AG10803 (cell line): ENCODE measurements at regions not wholly inside any gene's neighbourhood (a gene's known extent, or its start where the extent isn't known, plus 50 kb on each side); places are given as distances from the start of the nearest gene placed in this dataset.

Experiments used
- DNase-seq: peaks from one replicate; pipeline ENCODE4 v3.0.0; 2010; ENCODE audit warnings: low read depth
- H3K4me3 ChIP-seq: 2 replicates; pipeline ENCODE4 v1.5.1; 2011; ENCODE audit warnings: mild to moderate bottlenecking, low read length, control low read depth
- TF ChIP-seq, protein P1 (sequence below): conservative IDR thresholded peaks from 2 replicates; pipeline ENCODE4 v1.5.1; 2011; ENCODE audit warnings: mild to moderate bottlenecking, low read length, control low read depth, inconsistent platforms

DNA sequence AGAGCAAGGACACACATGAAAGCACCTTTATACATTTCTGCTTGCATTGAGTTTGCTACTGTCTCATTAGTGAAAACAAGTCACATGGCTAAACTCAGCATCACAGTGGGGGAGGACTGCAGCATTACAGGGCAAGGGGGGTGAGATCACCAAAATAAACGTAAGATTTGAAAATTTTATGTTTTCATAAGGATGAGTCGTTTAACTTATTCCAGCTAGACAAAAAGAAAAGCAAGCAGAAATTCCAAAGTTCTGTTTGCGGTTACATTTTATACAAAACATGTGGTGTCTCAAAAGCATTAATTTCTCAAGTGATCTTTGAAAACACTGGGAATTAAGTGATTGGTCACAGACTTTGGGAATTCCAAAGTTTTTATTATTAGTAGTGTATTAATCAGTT, 261.4 kb upstream of the RXFP2 start:
- peak; percentile 79 for DNase-seq
- TF ChIP-seq, protein P1, sequence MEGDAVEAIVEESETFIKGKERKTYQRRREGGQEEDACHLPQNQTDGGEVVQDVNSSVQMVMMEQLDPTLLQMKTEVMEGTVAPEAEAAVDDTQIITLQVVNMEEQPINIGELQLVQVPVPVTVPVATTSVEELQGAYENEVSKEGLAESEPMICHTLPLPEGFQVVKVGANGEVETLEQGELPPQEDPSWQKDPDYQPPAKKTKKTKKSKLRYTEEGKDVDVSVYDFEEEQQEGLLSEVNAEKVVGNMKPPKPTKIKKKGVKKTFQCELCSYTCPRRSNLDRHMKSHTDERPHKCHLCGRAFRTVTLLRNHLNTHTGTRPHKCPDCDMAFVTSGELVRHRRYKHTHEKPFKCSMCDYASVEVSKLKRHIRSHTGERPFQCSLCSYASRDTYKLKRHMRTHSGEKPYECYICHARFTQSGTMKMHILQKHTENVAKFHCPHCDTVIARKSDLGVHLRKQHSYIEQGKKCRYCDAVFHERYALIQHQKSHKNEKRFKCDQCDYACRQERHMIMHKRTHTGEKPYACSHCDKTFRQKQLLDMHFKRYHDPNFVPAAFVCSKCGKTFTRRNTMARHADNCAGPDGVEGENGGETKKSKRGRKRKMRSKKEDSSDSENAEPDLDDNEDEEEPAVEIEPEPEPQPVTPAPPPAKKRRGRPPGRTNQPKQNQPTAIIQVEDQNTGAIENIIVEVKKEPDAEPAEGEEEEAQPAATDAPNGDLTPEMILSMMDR, result no peak
- H3K4me3 ChIP-seq, result no peak overlapping the region

DNA sequence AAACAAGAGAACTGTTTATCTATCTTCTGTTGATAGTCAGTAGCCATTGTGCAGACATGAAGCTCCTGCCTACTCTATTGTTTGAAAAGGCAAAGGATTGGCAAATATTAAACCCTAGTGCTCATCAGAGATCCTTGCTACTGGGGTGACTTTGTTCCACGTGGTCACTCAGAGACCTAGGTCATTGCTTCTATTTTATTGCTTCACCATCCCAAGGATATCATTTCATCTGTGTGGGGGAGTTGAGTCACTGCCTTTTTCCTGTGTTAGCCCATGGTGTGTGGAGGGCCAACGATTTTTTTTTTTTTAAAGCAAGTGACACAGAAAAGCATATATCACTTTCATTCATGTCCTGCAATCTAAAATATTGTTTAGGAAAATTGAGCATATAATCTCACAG, 254.1 kb upstream of the RXFP2 start:
- TF ChIP-seq, protein P1, result no peak
- H3K4me3 ChIP-seq, result no peak overlapping the region
- no peak for DNase-seq

DNA sequence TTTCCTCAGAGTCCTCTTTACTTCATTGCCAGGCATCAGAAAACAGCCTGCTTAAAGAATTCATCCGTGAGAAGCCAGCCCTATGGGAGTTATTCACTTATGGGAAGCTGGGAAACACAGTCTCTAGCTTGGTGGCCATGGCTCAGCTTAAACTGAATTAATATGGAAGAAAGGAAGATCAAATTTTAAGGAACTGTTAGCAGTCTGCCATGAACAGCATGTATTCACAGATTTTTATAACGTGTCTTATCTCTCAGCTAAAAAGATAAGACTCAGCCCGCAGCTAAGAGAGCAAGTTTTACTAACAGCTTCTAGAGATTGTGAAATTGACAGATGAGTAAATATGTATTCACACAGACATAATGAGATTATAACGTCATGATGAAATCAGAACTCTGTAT, 253.7 kb upstream of the RXFP2 start:
- TF ChIP-seq, protein P1, result no peak
- no peak for DNase-seq
- H3K4me3 ChIP-seq, result no peak overlapping the region

DNA sequence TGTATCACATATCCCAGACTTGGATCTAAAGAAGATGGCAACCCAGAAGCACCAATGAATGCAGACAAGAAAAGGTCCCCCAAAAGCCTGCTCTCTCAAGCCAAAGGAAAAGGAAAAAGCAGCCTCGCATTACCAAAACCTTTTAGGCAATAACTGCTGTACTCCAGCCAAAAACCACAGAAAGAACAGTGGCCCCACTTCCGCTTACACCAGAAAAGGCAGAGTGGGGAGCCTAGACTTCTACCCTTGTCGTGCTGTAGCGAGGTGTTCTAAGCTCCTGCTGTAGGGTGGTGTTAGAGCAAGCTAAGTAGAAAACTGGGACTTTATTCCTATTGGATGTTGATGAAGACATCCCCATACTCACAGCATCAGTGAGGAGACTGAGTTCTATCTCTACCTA, 244.0 kb upstream of the RXFP2 start:
- TF ChIP-seq, protein P1, result no peak
- no peak for DNase-seq
- no peak overlapping the region for H3K4me3 ChIP-seq

DNA sequence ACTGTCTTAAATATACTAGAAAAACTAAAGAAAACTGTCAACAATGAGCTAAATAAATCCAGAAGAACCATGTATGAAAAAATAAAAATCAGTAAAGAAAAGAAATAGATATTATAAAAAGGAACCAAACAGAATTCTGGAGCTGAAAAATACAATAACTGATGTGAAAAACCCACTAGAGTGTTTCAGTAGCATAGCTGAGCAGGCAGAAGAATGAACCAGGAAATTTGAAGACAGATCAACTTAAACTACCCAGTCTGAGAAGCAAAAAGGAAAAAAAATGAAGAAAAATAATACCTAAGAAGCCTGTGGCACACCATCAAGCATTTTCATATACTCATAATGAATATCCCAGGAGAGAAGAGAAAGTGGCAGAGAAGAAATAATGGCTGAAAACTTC, 240.1 kb upstream of the RXFP2 start:
- no peak for DNase-seq
- H3K4me3 ChIP-seq, result no peak overlapping the region
- TF ChIP-seq, protein P1, result no peak

DNA sequence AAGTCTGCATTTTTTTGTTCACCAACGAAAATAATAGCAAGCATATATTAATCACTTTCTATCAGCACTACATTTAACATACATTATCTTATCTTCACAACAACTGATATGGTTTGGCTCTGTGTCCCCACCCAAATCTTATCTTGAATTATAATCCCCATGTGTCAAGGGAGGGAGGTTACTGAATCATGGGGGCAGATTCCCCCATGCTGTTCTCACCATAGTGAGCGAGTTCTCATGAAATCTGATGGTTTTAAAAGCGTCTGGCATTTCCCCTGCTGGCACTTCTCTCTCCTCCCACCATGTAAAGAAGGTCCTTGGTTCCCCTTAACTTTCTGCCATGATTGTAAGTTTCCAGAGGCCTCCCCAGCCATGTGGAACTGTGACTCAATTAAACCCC, 235.7 kb upstream of the RXFP2 start:
- no peak for DNase-seq
- TF ChIP-seq, protein P1, result no peak
- no peak overlapping the region for H3K4me3 ChIP-seq

DNA sequence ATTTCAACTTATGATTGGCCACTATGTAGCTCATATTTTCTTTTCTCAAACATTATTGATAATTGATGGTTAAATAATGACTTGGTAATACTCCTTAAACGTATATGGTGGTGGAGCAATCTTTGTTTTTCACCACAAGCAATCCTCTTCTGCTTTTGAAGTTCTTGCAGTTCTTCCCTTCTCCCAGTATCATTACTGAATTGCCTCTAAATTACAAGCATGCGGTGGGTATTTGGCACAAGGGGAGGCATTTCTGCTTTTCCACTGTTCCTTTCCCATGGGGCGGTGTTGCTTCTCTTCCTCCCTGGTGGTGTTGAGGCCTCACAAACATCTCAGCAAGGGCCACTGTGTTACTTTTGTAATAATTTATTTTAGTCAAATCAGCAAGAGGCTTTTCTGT, 234.4 kb upstream of the RXFP2 start:
- DNase-seq, result no peak
- TF ChIP-seq, protein P1, result no peak
- H3K4me3 ChIP-seq, result no peak overlapping the region
